GM21737 (cell line): ENCODE measurements at regions not wholly inside any gene's neighbourhood (a gene's known extent, or its start where the extent isn't known, plus 50 kb on each side); places are given as distances from the start of the nearest gene placed in this dataset.

Experiments
- ATAC-seq: cut with Tn5 transposase; IDR thresholded peaks from one replicate; pipeline ENCODE4 v1.9.1; 2021; ENCODE audit warnings: mild to moderate bottlenecking, moderate library complexity; ENCODE audit not compliant: unreplicated experiment

DNA sequence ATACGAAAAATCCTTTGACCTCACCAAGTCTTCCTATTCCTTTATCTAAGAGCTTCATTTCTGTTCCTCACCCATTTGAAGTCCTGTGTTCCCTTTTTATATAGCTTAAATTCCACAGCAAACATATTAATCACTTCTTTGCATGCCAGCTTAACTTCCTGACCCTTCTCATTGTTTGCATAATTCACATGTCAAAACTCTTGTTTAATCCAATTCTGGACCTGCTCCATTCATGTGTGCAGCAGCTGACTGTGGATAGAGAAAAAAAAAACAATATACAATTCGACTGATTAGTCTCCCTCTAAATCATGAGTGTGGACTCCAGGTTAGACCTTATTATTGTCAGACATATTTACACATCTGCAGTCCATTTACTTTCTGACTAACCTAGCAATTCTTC is 991.2 kb upstream of the TENM4 start:
- no peak for ATAC-seq

DNA sequence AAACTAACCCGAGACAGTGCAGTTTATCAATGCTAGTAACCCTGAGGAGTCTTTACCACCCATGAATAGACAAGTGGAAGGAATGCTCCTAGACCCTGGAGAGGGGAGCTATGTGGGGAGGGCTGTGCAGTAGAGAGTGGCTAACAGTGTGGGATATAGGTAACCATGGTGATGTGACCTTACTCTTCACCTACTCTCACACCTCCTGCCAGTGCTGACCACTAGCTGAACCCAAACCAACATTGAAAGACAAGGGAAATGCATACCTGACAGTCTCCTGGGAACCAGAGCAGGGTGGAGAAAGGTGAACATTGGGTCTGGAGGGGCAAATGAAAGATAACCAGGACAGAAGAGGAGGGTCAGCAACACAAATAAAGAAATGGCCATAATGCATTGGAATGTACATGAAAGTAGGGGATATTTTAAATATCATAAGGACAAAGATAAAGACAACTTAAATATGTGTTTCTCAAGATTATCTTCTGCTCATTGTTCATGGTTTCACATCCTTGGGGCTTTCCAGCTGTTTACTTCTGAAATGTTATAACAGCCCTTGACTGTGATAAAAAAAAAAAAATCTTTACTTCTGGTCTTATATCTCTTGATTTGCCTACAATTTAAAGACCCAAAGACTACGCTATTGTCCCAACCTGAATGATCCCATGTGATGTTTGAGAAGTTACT is 983.3 kb upstream of the TENM4 start:
- no peak for ATAC-seq

DNA sequence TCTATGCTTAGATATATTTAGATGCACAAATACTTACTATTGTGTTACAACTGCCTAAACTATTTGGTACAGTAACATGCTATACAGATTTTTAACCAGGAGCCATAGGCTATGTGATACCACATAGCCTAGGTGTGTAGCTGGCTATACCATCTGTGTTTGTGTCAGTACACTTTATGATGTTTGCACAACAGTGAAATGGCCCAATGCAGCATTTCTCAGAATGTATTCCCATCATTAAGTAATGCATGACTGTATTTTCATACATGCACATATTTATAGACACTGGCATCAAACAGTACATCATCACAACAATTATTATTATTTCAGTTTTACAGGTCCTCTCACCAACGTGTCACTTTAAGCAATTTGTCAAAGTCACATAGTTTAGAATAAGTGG is 979.5 kb upstream of the TENM4 start:
- ATAC-seq, result no peak

DNA sequence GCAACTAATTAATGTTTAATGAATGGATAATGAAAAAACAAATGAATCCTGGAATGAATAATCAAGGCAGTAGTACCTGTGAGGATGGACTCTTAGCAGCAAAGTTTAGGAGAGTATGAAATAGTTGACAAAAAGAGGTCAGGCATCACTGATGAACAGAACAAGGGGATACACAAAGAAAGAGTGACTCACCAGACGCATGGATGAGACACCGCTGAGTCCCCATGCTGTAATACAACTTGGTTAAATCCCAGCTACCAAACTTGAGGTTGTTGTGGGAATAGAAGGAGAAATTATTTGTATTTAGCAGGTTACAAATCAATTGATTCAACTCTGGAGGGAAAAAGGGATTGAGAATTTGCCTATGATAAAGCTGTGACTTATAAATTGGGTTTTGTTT is 976.9 kb upstream of the TENM4 start:
- no peak for ATAC-seq

DNA sequence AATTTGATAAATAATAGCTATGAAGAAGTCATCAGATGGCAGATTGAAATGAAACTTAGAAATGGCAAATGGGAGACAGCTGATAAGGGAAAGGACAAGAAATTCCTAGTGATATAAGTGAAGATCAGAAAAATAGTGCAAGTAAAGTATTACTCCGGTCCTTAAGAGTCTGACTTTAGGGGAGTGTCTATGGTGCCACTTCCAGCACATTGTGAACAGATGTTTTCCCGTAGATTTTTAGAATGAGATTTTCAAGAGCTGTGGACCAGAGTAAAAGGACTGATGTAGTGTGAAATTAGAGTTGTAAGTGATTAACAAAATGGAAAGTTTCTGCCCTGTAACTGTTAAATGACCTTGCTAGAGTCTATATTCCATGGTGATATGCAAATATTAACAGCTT is 974.8 kb upstream of the TENM4 start:
- no peak for ATAC-seq

DNA sequence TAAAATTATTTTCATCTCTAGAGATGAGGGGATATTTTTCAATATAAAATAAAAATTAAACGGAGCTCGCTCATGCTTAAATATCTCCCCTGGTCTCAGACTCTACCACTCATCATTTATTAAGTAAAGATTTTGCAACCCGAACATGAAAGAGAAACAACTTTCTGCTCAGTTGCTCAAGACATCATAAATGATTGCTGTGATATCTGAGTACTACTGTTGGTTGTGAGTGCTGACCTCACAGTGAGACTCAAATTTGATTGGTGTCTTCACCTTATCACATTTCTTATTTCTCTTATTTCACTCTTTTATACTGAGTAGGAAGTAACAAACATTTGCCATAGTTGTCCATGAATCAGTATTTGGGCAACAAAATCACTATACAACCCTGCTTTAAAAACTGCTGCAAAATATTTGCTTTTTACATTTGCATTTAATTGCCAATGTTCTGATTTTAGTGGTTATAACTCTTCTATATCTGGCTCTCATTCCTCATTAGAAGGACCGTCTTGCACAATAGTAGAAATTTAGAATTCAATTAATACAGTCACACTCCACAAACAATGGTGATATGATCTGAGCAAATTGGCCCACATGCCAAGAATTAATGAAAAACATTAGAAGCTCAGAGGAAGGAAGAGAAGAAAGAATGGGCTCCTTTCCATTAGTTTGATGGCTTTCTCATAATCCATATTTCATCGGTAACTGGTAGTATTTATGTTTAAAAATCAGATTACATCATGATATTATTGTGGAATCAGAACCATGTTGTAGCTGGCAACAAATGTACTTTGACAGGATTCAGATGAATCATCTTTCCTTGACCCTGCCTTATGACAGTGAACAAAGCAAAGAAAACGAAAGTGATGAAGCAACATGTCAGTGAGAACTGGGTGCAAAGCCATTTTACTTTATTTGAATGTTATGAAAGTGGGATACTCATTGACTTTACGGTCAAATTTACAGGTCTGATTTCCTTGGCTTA is 973.6 kb upstream of the TENM4 start:
- ATAC-seq, result no peak

DNA sequence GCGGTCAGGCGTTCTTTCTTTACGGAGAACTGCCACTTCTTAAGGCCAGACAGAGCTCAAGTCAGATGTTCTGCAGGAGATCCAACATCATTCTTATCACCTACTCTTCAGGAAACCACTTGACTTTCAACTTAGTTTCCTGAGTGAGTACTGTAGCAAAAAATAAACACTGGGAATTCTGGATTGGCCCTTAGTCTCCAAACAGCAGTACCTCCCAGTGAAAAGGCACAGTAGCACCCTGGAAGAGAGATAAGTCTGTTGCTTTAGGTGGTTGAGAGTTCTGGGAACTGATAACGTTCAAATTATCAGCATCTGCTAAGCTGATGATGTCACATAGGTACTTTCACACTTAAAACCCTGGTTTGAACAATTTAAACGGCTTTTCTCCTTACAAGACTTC is 971.8 kb upstream of the TENM4 start:
- ATAC-seq, result no peak

DNA sequence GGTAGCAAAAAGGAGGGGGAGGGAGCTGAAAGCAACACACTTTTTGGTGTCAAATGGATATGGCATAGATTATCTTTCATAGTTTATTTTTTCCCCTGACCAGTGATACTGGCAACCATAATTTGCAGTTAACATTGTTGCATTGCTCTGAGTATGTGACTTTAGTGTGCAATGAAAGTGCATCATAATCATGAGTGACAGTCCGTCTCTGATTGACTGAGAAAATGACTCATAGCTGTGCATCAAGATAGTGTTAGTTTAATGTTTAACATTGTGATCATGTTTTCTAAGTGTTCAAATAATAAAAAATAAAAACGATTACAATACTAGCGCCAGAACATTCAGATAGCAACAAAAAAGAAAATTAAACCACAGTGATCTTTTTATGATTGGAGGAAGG is 952.4 kb upstream of the TENM4 start:
- no peak for ATAC-seq

DNA sequence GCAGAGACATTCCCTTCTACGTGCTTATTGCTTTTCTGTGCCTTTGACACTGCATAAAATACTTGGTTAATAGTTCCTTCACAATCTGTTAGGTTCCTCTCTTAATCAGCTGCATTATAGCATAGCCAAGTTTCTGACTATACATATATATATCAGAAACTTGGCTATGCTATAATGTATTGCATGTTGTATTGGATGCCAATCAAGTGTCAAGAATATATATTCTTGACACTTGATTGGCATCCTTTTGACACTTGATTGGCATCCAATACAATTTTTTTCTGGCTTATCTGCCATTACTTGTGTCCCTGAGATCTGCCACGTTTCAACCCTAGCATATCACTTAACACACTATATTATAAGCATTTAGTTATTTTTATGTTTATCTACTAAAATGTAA is 949.7 kb upstream of the TENM4 start:
- ATAC-seq, result no peak

DNA sequence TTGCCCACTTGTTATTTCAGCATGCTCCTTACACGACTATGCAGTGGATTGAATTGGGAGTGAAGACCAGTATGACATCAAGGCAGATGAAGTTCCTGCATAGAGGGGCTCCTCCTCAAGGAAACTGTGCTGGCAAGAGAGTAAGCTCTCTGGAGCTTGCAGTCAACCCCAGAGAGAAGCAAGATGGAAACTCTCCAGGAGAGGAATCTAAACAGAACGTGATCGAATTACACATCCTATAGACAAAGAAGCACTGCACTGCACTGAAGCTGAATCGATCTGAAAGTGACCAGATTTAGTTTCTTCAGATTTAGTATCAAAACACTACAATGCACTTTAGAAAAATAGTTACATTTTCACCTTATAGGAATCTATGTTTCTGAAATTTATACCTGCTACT is 947.7 kb upstream of the TENM4 start:
- ATAC-seq, result no peak

DNA sequence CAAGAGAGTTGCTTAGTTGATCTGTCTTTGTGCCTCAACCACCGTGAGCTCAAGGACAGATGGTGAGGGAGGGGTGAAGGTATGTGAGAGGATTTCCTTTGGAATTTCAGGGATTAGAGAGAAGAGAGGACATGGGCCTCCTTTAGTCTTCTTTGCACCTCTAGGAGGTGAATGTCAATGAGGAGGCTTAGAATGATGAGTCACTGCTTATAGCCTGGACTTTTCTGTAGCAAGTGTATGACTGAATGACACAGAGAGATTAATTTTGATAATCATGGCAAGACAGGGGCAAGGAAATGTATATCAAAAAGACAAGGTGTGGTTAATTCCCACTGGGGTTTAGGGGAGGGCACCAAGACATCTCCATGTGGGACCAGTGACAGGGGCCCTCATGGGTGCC is 947.3 kb upstream of the TENM4 start:
- no peak for ATAC-seq

DNA sequence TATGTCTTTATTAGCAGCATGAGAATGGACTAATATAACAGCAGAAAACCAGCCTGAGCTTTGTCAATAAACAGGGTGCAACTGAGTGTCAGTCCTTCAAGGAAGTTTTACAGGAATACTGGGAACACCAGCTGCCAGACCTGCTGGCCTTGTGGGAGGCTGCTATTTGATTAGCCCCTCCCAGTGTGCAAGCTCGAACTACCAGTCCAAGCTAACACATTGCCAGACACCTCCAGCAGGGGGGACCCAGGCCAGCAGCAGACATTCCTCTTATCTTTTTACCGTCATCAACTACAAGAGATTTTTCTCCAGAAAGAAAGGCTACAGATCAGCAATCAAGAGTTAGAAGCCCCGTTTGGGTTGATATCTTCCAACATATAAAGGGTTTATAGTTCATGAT is 942.8 kb upstream of the TENM4 start:
- no peak for ATAC-seq

DNA sequence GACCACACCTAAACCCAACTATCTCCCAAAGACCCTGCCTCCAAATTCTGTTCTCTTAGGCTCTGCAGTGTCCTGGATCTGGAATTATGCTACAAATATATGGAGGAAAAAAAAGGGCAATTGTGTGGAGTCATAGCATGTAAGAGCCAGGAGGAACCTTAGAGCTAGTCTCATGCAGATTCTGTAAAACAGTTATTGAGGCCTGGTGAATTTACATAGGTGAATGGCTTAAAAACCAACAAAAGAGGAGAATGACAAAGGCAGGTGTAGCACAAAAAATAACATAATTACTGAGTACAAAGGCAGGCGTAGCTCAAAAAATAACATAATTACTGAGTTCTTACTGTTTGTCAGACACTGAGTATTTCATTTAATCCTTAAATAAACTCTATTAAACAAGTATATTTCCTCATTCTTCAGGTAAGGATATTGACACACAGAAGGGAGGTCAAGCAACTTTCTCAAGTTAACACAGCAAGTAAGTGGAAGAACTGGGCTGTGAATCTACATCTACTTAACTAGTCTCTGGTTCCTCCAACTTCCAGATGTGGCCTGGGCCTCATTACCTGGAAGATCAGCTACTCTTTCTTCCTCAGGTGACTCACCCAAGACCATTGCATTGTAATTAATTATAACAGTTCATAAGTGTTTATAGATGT is 938.9 kb upstream of the TENM4 start:
- ATAC-seq, result no peak

DNA sequence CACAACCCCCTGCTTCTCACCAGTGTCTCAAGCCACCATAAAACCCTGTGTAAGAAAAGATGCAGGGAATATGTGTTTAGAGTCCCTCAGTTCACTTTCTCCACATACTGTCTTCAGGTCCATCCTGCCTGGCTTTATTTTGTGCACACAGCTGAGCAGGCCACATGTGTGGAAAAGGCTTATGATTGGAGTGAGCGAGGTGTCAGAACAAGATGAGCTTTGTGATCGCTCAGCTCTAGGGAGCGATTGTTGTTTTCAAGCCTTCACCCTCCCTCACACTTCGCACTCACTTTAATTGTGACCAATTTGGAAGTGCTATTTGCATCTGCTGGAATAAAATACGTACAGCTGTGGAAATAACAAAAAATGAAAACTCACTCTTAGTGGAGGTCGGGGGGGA is 931.1 kb upstream of the TENM4 start:
- ATAC-seq, result no peak

DNA sequence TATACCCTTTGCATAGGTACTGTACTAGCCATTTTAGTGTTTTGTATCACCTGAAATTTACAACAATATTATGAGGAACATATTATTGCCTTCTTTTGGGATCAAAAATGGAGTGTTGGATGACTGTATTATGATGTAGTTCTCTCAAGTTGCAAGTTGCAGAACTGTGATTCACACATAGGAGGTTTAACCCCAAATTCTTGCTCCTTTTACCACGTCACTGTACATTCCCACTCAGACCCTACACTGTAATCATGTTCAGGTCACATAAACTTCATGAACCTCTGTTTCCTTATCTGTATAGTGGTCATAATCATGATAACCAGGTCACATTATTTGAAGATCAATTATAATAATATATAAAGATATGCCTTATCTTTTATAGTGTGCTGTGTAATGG is 925.1 kb upstream of the TENM4 start:
- ATAC-seq, result no peak

DNA sequence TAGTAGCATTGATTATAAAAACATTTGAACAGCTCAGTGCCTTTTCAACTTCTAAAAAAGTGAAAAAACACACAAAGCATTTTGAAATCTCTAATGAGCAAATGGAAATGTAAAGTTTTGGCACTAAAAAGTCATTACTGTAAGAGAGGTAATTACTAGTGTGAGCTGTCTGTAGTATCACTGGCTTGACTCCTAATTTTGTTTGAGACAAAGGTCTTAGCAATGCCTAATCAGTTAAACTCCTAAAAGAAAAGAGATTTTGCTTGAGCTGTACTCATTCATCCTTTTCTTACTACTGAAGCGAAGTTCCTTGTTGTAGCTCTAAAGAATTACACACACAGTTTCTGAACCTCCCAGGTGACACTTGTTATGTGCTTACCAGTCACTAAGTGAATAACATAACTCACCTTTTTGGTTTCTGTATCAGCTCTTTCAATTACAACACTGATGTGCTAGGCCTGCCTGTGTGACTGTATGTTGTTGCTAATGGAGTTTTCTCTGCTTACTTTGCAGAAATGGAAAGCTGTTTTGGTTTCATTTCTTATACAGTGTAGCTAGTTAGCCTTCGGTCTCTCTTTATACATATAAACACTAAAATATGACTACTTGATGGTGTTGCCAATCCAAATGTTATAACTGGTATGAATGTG is 924.4 kb upstream of the TENM4 start:
- no peak for ATAC-seq

DNA sequence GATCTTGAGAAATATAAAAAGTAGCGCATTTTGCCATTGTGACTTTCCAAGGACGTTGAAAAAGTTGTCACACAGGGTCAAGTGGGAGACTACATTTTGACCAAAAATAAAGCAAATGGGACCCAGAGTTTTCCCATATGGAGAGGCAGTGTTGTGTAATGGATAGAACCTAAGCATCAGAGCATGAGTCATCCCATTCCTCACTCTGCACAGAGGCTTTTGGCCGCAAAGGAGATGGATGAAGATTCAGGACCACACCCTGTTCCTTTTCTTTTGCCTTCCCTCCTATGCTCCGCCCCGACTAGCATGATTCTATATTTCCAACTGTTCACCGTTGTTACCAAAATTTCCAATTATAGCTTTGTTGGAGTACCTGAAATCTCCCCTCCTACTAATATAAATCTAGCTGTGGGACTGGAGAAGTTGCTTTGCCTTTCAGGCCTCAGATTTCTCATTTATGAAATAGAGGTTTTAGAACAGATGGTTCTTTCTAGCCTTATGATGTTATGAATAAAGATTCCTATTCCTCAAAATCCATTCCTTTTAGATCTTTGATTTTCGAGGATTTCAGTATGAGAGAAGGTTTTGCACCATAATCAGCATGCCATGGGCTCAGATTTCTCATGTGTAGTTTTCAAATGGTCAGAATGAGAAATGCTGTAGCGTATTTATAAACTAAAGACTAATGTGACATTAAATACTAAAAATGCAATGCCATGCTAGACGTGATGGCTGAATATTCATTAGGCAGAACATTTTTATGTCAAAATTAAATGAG is 921.9 kb upstream of the TENM4 start:
- ATAC-seq, result no peak

DNA sequence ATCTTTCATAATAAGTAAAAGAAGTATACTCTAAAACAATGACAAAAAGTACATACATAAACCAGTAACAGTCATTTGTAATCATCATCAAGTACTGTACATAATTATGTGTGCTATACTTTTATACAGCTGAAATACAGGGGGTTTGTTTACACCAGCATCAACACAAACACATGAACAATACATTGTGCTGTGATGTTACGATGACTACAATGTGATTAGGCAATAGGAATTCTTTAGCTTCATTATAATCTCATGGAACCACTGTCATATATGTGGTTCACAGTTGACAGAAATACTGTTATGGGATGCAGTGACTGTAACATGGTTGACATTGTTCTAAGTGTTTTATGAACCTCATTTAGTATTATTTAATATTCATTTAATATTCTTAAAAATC is 914.4 kb upstream of the TENM4 start:
- no peak for ATAC-seq

DNA sequence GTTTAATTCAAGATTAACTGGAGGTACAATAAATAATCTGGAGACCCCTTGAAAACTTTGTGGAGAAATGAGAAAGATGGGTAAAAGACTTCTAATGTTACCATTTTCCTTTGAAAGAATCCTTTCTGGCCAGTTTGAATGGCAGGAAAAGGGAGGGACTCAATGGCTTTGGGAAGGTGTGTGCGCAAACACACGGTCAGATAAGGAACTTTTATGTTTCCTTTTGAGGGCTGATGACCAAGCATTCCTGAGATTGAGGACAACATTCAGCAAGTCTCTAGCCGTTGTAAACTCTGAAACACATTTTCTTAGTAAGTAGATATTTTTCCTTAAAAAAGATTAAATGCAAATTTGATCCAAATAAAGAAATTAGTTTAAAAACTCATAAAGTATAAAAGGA is 909.7 kb upstream of the TENM4 start:
- ATAC-seq, result no peak

DNA sequence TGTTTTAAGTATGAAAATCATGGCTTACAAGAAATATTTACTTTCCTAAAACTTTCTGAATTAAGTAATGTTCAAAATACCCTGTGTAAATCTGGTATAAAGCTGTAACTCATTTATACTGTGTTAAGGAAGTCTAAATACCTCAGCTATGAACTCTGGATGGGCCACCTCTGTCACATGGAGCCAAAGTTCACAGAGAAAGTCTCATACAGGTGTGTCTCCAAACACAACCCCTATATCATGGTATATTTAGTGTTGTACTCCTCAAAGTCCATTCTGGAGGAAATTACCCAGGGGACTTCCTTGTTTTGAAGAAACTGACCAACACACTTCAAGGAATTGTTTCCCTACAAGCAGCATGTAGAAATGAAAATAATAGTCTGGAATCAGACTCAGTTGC is 909.2 kb upstream of the TENM4 start:
- no peak for ATAC-seq
